ENCODE measurements at regions not wholly inside any gene's neighbourhood (a gene's known extent, or its start where the extent isn't known, plus 50 kb on each side); places are given as distances from the start of the nearest gene placed in this dataset.
A peak's percentile ranks its signal among the peaks of the same experiment; 100 is the strongest.
"Not testable (repeated sequence)": the region's sequence is repeated elsewhere in the genome, so short reads cannot be mapped to it uniquely, and the experiment has no call there.

DNA sequence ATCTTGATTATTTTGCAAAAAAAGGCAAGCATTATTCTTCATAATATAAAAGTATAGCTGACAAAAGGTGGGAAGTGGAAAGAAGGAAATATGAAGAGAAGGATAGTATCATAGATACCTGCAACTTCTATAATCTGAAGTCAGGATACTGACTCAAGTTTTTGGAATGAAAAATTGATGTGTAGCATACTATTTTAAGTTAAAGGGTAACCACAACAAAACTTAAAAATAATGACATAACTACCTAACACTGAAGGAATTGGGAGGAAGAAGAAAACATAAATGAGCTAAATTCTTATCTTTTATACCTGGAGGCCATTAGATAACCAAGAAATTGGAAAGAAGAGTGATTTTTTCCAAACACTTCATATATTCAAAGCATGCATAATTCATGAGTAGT lies 51.8 kb upstream of the TLE1 start:
- DNase-seq (ENCODE audit: low spot score): no peak

DNA sequence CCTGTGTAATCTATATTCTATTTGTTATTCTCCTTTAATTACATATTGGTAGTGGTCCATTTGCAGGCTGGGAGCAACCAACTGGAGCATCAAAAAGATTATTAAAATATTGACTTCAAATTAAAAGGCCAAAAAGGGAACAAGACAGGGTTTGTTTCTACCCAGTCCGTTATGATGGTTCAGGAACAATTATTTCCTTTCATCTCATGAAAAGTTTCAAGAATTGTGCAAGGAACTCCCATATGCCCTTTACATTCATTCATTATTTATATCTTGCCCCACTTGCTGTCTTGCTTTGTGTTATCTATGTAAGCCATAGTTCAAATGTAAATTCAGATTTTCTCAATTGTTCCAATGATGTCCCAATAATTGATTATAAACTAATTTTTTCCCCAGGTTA lies 58.7 kb upstream of the TLE1 start:
- no peak for DNase-seq (ENCODE audit: low spot score)

- DNase-seq (ENCODE audit: low spot score): no peak
Observed at GRCh38 chr9:81753436-81753835, 64.1 kb upstream of the TLE1 start.

GRCh38 chr9:81754245-81754644 lies 64.9 kb upstream of the TLE1 start:
- no peak for DNase-seq (ENCODE audit: low spot score)

- no peak for DNase-seq (ENCODE audit: low spot score)
Observed at GRCh38 chr9:81755721-81756120, 66.4 kb upstream of the TLE1 start.

- DNase-seq (ENCODE audit: low spot score): no peak
Observed at GRCh38 chr9:81756561-81756960, 67.2 kb upstream of the TLE1 start.

DNA sequence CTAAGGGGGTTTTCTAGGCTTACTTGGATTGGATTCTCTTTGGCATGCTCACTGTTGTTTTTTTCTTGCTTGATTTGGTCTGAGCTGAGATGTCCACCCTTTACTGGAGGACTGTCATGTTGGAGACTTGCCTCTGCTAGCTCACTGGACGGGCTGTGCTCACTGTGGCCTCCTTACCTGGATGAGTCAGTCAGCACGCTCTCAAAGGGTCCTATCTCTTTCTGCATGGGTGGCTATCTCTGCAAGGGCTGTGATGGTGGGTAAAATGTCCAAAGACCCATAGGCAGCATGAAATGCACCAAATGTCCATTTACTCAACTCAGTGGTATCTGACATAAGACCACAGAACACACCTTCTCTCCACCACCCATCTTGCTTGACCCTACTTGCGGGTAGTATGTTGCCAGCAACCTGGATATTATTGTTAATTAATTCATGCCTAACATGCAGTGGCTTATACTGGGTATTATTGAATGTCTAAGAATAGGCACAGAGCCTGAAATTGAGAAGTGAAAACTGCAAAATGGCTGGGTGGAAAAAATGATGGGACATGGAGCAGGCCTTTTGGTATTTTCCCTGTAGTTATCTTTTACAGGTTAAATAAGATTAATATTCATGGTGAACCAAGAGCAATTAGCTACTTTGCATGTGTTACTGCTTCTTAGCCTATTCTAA lies 68.9 kb upstream of the TLE1 start:
- DNase-seq (ENCODE audit: low spot score): no peak

DNA sequence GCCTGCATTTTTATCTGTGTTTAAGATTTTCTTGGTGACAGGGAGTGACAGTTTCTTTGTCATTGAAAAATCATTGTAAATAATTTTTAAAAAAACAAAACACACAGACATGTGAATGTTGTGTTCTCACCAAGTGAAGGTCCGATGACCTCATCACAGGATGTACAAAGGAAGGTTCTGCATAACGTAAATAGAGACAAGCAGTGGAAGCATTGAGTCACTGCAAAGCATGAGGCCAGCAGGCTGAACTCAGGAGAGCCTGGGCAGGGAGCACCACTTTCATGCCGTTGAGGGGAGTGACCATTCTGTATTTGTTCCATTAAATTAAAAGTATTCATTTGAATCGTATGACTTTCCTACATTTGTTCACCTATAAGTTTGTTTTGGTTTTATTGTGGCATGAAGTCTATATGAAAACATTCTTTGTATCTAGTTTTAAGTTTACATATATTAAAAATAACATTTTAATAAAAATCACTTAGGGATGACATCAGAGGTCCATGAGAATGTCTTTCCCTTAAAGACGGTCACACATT lies 70.4 kb upstream of the TLE1 start:
- no peak for DNase-seq (ENCODE audit: low spot score)

- no peak for DNase-seq (ENCODE audit: low spot score)
Observed at GRCh38 chr9:81767921-81768320, 78.6 kb upstream of the TLE1 start.

GRCh38 chr9:81771571-81771970 lies 82.2 kb upstream of the TLE1 start:
- no peak for DNase-seq (ENCODE audit: low spot score)

DNA sequence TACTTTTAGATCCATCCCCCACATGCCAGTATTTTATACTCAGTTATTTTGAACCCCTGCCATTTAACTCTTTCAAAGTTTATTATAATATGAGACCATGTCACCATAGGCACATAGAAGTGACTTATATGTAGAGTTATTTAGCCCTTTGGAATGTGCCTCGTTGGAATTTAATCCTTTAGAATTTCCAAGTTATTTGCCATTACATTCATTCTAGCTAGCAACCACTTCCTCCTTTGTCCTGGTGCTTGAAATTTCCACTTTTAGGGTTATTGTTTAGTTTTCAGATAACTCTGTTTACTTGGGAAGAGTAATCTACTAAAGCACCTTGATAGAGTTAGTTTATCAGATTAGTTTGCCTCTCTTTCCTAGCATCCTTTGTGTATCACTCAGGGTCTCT lies 82.8 kb upstream of the TLE1 start:
- no peak for DNase-seq (ENCODE audit: low spot score)

DNA sequence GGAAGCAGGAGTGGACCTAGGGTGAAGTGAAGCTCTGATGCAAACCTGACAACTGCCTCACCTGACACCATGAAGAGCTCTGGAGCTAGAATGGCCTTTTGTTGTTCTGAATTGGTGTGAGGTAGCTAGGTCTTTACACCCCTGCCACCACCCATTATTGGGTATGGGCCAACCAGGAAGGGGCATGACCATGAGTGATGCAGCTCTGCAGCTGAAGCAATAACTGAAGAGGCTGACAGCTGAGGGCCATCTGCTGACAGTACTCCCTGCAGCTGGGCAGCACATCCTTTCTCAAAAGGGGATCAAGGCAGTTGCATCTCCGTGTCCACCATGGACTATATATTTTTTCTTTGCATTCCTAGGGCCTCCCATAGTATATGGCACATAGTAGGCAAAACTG lies 87.0 kb upstream of the TLE1 start:
- DNase-seq (ENCODE audit: low spot score): no peak

GRCh38 chr9:81776834-81777233 lies 87.5 kb upstream of the TLE1 start:
- no peak for DNase-seq (ENCODE audit: low spot score)

DNA sequence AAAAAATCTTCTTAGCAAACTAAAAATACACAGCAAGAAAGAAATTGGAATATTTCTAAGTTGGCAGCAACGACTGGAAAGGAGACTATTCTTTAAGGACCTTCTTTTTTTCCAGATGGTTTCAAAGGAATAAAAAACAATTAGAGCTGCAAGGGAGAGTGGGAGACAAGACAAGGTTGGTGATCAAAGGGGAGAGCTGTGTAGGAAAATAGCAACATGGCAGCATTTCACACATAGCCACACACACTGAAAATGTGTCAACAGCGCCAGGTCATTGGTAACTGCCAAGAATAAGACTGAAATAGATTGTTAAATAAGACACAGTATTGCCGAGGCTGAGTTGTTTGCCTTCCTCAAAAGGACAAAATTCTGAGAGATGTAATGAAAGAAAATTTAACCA lies 88.1 kb upstream of the TLE1 start:
- DNase-seq (ENCODE audit: low spot score): no peak

DNA sequence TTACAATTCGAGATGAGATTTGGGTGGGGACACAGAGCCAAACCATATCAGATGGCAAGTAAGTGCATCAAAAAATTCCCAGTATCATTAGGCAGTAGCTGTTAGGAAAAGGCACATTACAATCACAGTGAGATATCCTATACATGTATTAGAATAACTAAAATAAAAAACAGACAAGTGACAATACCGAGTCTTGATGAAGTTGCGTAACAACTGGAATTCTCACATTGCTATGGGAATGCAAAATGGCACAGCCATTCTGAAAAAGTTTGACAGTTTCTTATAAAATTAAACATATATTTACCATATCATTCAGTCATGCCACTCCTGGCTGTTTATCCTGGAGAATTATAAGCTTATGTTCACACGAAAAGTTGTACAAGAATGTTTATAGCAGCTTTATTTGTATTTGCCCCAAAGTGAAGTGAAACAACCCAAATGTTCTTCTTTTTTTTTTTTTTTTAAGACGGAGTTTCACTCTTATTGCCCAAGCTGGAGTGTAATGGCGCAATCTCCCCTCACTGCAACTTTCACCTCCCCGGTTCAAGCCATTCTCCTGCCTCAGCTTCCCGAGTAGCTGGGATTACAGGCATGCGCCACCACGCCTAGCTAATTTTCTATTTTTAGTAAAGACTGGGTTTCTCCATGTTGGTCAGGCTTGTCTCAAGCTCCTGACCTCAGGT lies 93.1 kb upstream of the TLE1 start:
- DNase-seq (ENCODE audit: low spot score): no peak

GRCh38 chr9:81787747-81788632 lies 98.6 kb upstream of the TLE1 start:
- DNase-seq (ENCODE audit: low spot score): peak; percentile 53

DNA sequence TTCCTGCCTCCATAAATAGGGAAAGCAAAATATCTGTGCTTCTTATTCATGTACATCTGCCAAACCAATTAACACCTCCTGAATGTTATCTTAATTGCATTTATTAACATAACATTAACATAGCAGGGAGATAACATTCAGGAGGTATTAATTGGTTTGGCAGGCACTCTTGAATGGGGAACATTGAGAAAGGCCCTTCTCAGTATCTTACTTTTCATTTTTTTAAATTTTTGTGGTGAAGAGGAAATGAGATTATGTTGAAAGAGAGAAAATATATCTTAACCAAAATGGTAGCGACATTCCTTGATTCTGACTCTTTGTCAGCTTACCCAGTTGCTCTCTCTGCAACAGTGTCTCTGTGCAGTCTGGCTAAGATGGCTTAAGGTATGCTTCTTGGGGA lies 100.4 kb upstream of the TLE1 start:
- no peak for DNase-seq (ENCODE audit: low spot score)

DNA sequence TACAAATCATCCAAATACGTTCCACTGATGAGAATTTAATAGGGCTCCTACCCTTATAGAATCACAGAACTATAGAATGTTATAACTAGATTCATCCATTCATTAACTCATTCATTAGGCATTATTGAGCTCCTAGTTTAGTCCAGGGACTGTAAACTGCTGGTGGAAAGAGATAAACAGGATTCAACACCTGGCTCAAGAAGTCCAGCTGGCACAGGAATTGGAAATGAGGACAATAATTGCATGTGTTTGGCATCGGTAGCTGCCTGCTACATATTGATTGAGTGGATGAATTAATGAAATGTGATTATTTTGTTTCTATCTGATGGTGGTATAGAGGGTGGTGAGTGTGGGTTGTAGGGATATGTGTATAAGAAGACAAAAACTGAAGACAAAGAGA lies 100.8 kb upstream of the TLE1 start:
- DNase-seq (ENCODE audit: low spot score): no peak

DNA sequence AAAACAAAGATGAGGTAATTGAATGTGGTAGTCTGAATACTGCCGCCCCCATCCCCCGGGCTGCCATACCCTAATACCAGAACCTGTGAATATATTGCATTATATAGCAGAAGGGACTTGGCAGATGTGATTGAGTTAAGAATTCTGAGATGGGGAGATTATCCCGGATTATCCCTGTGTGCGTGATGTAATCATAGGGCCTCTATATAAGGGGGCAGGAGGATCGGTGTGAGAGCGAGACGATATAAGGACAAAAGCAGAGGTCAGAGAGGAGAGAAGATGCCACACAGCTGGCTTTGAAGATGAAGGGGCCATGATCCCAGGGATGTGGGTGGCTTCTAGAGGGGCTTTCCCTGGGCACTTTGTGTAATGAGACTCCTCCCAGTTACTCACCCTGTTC lies 101.7 kb upstream of the TLE1 start:
- no peak for DNase-seq (ENCODE audit: low spot score)

- DNase-seq (ENCODE audit: low spot score): no peak
Observed at GRCh38 chr9:81798606-81799005, 109.3 kb upstream of the TLE1 start.

GRCh38 chr9:81801190-81801589 lies 111.8 kb upstream of the TLE1 start:
- no peak for DNase-seq (ENCODE audit: low spot score)

- DNase-seq (ENCODE audit: low spot score): no peak
Observed at GRCh38 chr9:81804306-81804705, 115.0 kb upstream of the TLE1 start.

DNA sequence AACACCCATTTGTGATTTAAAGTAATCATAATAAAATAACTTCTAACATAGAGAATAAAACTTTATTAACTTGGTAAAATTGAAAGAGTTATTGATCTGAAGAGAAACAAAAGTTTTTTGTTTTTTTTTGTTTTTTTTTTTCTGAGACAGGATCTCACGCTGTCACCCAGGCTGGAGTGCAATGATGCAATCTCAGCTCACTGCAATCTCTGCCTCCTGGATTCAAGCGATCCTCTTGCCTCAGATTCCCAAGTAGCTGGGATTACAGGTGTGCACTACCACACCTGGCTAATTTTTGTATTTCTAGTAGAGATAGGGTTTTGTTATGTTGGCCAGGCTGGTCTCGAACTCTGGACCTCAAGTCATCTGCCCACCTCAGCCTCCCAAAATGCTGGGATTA lies 116.5 kb upstream of the SPATA31D4 start:
- not testable (repeated sequence) for DNase-seq (ENCODE audit: low spot score)

Data from HuH-7.5 (cell line).